ENCODE measurements at regions not wholly inside any gene's neighbourhood (a gene's known extent, or its start where the extent isn't known, plus 50 kb on each side); places are given as distances from the start of the nearest gene placed in this dataset.
"Not testable (repeated sequence)": the region's sequence is repeated elsewhere in the genome, so short reads cannot be mapped to it uniquely, and the experiment has no call there.

DNA sequence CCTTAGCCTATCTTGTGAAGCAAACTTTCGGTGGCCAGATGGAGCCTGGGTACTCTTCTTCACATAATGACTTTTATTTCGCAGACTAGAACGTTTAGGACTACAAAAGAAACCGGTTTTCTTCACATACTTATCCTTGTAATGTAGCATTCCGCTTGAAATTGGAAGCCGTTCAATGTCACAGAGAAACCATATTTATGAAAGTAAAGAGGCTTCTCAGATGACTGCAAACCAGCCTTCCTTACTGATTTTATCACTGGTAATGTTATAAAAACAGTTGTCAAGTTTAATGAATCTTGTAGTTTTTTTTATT is 94.1 kb downstream of the PPIAL4G start (continued):
- no peak for TF ChIP-seq CHD2 (IDR thresholded peaks at IDR 0.05; ENCODE audit: low read length, partially characterized antibody)
- TF ChIP-seq, protein P1, sequence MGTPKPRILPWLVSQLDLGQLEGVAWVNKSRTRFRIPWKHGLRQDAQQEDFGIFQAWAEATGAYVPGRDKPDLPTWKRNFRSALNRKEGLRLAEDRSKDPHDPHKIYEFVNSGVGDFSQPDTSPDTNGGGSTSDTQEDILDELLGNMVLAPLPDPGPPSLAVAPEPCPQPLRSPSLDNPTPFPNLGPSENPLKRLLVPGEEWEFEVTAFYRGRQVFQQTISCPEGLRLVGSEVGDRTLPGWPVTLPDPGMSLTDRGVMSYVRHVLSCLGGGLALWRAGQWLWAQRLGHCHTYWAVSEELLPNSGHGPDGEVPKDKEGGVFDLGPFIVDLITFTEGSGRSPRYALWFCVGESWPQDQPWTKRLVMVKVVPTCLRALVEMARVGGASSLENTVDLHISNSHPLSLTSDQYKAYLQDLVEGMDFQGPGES (IDR thresholded peaks at IDR 0.05; ENCODE audit: low read depth, low read length), result no peak
- TF ChIP-seq, protein P2, sequence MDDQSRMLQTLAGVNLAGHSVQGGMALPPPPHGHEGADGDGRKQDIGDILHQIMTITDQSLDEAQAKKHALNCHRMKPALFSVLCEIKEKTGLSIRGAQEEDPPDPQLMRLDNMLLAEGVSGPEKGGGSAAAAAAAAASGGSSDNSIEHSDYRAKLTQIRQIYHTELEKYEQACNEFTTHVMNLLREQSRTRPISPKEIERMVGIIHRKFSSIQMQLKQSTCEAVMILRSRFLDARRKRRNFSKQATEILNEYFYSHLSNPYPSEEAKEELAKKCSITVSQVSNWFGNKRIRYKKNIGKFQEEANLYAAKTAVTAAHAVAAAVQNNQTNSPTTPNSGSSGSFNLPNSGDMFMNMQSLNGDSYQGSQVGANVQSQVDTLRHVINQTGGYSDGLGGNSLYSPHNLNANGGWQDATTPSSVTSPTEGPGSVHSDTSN (IDR thresholded peaks at IDR 0.05), result no peak
- TF ChIP-seq, protein P3, sequence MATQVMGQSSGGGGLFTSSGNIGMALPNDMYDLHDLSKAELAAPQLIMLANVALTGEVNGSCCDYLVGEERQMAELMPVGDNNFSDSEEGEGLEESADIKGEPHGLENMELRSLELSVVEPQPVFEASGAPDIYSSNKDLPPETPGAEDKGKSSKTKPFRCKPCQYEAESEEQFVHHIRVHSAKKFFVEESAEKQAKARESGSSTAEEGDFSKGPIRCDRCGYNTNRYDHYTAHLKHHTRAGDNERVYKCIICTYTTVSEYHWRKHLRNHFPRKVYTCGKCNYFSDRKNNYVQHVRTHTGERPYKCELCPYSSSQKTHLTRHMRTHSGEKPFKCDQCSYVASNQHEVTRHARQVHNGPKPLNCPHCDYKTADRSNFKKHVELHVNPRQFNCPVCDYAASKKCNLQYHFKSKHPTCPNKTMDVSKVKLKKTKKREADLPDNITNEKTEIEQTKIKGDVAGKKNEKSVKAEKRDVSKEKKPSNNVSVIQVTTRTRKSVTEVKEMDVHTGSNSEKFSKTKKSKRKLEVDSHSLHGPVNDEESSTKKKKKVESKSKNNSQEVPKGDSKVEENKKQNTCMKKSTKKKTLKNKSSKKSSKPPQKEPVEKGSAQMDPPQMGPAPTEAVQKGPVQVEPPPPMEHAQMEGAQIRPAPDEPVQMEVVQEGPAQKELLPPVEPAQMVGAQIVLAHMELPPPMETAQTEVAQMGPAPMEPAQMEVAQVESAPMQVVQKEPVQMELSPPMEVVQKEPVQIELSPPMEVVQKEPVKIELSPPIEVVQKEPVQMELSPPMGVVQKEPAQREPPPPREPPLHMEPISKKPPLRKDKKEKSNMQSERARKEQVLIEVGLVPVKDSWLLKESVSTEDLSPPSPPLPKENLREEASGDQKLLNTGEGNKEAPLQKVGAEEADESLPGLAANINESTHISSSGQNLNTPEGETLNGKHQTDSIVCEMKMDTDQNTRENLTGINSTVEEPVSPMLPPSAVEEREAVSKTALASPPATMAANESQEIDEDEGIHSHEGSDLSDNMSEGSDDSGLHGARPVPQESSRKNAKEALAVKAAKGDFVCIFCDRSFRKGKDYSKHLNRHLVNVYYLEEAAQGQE (IDR thresholded peaks at IDR 0.05; ENCODE audit: low read depth, low read length), result no peak
- TF ChIP-seq, protein P4, sequence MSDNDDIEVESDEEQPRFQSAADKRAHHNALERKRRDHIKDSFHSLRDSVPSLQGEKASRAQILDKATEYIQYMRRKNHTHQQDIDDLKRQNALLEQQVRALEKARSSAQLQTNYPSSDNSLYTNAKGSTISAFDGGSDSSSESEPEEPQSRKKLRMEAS (IDR thresholded peaks at IDR 0.05; ENCODE audit: low read depth), result no peak

DNA sequence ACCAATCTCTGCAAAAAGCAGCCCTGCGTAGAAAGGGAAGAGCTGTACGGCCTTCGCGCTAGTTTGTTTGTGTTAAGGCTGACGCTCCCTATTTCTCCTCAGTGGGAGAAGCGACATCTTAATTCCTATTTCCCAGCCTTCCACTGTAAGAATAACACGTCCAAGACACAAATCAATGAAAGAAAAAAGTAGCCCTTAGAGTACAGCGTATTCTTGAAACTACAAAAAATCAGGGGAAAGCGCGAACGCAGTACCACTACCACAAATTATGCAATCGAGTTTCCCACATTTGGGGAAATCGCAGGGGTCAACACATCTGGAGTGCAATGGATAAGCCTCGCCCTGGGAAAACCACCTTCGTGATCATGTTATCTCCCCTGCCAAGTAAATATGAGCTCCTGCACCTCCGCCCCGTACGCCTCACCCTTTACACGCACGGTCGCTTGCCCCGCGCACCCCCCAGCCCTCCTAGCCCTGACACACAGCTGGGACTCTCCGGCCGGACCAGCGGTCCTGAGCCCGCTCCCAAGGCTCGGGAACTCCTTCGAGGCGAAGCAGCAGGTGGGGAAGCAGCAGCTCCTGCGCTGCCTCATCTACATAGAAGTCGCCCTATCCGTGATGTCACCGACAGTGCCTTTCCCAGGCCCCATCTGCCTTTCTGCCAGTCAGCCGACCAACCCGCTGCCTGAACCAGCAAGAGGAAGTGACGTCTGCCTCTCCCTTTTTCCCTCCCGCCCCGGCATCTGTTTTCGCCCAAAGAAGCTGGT is 94.7 kb downstream of the PPIAL4G start:
- ChIA-PET CTCF (no interaction called here), POLR2A (no interaction called here)

DNA sequence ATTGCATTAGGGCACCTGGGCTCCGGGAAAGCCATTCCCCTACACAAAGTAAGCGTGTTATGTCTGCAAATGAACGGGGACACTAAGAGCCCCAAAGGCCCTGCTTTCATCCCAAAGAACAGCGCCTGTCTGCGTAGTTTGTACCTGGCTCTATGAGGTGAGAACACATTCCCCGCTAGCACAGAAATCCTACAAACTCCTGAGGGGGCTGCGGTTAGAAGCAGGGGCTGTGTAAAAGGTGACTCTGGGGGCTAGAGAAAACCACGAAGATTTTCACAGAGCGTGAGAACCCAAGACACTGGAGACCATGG is 95.2 kb downstream of the PPIAL4G start:
- H3K36me3 ChIP-seq (replicated peaks in 1 of 2; ENCODE audit: control insufficient read depth in 1 of 2, insufficient read depth in 2 of 2, low read length in 1 of 2); H3K9ac ChIP-seq; H3K4me2 ChIP-seq; H3K27ac ChIP-seq (ENCODE audit: low read depth in 2 of 2, low read length in 1 of 2); CTCF ChIA-PET; H3K4me3 ChIP-seq (ENCODE audit: low read depth in 2 of 2, low read length in 1 of 2); H3K79me2 ChIP-seq (ENCODE audit: insufficient read depth); DNase-seq; H4K20me1 ChIP-seq (ENCODE audit: insufficient read depth); H3F3A ChIP-seq (replicated peaks; ENCODE audit: insufficient read depth); POLR2A ChIA-PET; H2AFZ ChIP-seq (ENCODE audit: low read depth); H3K9me3 ChIP-seq; H3K27me3 ChIP-seq (ENCODE audit: insufficient read depth); H3K4me1 ChIP-seq (ENCODE audit: control insufficient read depth in 1 of 2, insufficient read depth in 2 of 2, low read depth in 1 of 2, low read length in 1 of 2); H3K9me2 ChIP-seq: not testable (repeated sequence)
- 70% methylated on average over 9 of the region's 9 CpGs for WGBS (ENCODE audit: low lambda C conversion rate)

More for the DNA sequence above, 94.7 kb downstream of the PPIAL4G start:
- Histone ChIP-seq H3K4me2 (peak overlapping the region; percentile 62; the same call in 1 of the 2 replicates), H3K4me1 (ENCODE audit: control insufficient read depth in 1 of 2, insufficient read depth in 2 of 2, low read depth in 1 of 2, low read length in 1 of 2) (no peaks in the 10 kb centered on the region; a peak in 1 of 4 replicates), H3K9ac (no peak overlapping the region), H3K9me3 (no peaks in the 10 kb centered on the region), H3K4me3 (ENCODE audit: low read depth in 2 of 2, low read length in 1 of 2) (peak overlapping the region; percentile 22 to 56), H2AFZ (ENCODE audit: low read depth) (peak overlapping the region; percentile 95), H4K20me1 (ENCODE audit: insufficient read depth) (no peaks in the 10 kb centered on the region), H3K79me2 (ENCODE audit: insufficient read depth) (no peaks in the 10 kb centered on the region), H3K36me3 (replicated peaks in 1 of 2; ENCODE audit: control insufficient read depth in 1 of 2, insufficient read depth in 2 of 2, low read length in 1 of 2) (no peaks in the 10 kb centered on the region), H3K27ac (ENCODE audit: low read depth in 2 of 2, low read length in 1 of 2) (no peak overlapping the region), H3K9me2 (no peaks in the 10 kb centered on the region), H3F3A (replicated peaks; ENCODE audit: insufficient read depth) (no peaks in the 10 kb centered on the region), H3K27me3 (ENCODE audit: insufficient read depth) (no peaks in the 10 kb centered on the region)
- TF ChIP-seq GABPA (IDR thresholded peaks at IDR 0.05; ENCODE audit: low read depth) (peak; percentile 57), NRF1 (IDR thresholded peaks at IDR 0.05; ENCODE audit: low read depth, low read length) (no peak)
- DNase-seq, result peak; percentile 50
- 41% methylated on average over 33 of the region's 40 CpGs for WGBS (ENCODE audit: low lambda C conversion rate)

DNA sequence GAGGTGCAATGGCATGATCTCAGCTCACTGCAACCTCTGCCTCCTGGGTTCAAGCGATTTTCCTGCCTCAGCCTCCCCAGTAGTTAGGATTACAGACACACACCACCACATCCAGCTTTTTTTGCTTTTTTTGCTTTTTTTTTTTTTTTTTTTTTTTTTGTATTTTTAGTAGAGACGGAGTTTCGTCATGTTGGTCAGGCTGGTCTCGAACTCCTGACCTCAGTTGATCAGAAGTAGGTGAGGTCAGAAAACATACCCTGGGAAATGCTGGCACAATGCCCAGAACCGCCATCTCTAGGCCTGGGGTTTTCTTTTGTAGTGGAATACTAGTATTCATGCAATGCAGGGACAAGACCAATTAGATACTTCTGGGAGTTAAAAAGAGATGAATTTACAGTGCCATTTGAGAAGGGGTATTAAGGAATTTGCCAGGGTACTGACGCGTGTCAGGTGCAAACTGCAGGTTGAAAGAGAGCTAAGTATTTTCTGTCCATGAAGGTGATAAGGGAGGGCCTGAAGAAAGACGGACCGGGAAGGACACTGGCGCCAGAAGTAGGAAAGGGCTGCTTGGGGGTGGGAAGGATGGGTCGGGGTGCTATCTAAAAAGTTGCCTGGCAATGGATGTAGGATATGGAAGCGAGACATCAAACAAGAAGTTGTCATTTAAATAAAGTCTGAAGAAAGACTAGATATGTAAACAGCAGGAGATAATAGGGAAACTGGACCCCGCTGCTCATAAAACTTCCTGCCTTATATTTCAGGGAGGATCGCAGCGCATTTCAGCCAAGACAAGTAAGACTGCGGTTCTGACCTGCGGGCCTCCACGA is 95.8 kb downstream of the PPIAL4G start:
- H3K27me3 ChIP-seq (ENCODE audit: insufficient read depth); H2AFZ ChIP-seq (ENCODE audit: low read depth); H3K9me3 ChIP-seq; CTCF ChIA-PET; H3K27ac ChIP-seq (ENCODE audit: low read depth in 2 of 2, low read length in 1 of 2); H3K36me3 ChIP-seq (replicated peaks in 1 of 2; ENCODE audit: control insufficient read depth in 1 of 2, insufficient read depth in 2 of 2, low read length in 1 of 2); H3K9ac ChIP-seq; H3K4me3 ChIP-seq (ENCODE audit: low read depth in 2 of 2, low read length in 1 of 2); DNase-seq; H3F3A ChIP-seq (replicated peaks; ENCODE audit: insufficient read depth); H4K20me1 ChIP-seq (ENCODE audit: insufficient read depth); H3K4me1 ChIP-seq (ENCODE audit: control insufficient read depth in 1 of 2, insufficient read depth in 2 of 2, low read depth in 1 of 2, low read length in 1 of 2); H3K79me2 ChIP-seq (ENCODE audit: insufficient read depth); H3K9me2 ChIP-seq; POLR2A ChIA-PET; H3K4me2 ChIP-seq: not testable (repeated sequence)
- whole genome bisulfite sequencing (ENCODE audit: low lambda C conversion rate), result 72% methylated on average over 18 of the region's 18 CpGs

All from SK-N-SH (cell line).